AG09319 (cell line): ENCODE measurements at regions not wholly inside any gene's neighbourhood (a gene's known extent, or its start where the extent isn't known, plus 50 kb on each side); places are given as distances from the start of the nearest gene placed in this dataset.

Experiments used
- DNase-seq: peaks from one replicate; pipeline ENCODE4 v3.0.0-alpha.2; 2010; ENCODE audit warnings: low read depth; ENCODE audit errors: extremely low read depth
- TF ChIP-seq, protein P1 (sequence below): IDR thresholded peaks from 2 replicates; pipeline ENCODE4 v1.5.1; 2011; ENCODE audit warnings: low read depth, mild to moderate bottlenecking, inconsistent platforms, low read length, moderate library complexity

- DNase-seq, result no peak
- TF ChIP-seq, protein P1, sequence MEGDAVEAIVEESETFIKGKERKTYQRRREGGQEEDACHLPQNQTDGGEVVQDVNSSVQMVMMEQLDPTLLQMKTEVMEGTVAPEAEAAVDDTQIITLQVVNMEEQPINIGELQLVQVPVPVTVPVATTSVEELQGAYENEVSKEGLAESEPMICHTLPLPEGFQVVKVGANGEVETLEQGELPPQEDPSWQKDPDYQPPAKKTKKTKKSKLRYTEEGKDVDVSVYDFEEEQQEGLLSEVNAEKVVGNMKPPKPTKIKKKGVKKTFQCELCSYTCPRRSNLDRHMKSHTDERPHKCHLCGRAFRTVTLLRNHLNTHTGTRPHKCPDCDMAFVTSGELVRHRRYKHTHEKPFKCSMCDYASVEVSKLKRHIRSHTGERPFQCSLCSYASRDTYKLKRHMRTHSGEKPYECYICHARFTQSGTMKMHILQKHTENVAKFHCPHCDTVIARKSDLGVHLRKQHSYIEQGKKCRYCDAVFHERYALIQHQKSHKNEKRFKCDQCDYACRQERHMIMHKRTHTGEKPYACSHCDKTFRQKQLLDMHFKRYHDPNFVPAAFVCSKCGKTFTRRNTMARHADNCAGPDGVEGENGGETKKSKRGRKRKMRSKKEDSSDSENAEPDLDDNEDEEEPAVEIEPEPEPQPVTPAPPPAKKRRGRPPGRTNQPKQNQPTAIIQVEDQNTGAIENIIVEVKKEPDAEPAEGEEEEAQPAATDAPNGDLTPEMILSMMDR, result no peak
Measured at GRCh38 chr12:90045559-90045958, 336.9 kb upstream of the ATP2B1 start.

DNA sequence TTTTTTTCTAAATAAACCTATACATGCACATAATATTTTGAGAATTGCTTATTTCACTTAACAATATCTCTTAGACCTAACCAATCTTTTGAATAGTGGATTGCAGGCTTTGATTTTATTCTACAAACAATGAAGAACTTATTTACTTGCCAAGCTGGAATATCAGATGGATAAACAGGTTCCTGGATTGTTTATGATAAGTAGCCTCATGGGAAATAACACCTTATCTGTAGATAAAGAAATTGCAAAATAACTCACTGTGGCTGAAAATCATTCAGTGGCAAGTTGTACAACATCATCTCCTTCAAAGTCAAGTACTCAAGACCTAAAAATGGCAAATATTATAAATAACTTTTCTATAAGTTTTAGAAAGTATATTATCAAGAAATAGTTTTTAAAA, 335.4 kb upstream of the ATP2B1 start:
- TF ChIP-seq, protein P1, result no peak
- DNase-seq, result no peak

DNA sequence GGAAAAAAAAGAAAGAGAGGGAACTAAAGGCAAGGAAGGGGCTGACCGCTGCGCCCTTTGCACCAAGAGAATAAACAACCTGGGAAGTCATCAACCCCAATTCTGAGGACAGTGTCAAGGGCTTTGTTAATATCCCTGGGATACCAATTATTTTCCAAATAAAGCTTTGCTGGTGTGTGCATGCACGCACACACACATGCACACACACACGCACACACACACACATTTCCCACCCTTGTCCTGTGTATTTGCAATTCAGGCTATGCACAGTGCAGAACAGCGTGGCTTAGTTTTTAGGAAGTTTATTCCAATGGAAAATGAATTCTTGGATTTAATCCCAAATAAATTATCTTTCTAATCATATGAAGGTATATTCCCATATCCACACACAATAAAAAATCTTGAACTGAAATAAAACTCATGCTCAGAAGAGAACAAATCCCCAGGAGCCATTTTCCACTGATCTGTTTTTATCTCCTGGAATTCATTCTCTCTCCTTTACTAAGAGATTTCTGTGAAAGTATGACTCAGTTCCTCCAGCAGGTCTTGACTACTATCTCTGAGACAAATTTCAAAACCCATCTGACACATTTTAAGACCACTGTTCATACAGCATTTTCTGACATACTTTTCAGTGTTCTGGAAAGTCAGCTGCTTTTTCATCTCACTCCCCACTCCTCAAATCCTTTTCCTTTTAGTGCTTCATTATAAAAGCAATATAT, 334.4 kb upstream of the ATP2B1 start:
- DNase-seq, result no peak

DNA sequence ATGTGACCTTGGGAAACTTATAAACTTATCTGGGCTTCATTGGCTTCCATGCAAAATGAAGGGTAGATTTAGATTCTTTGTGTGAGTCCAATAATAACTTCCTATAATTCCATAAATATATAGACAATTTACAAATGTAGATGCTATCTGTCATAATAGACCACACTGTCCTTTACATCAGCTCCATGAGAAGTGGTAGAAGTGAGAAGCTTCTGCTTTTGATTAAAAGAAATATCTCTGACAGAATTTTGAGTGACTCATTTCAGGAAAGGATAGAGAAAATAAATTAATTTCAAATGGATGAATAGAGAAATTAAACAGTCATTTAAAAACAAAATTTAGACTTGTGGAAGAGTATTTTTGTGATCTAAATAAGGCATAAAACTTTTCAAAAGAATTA, 329.7 kb upstream of the ATP2B1 start:
- TF ChIP-seq, protein P1, result no peak
- no peak for DNase-seq

More for the DNA sequence above, 334.4 kb upstream of the ATP2B1 start:
- TF ChIP-seq, protein P1, result no peak

GRCh38 chr12:90037740-90038139, 329.1 kb upstream of the ATP2B1 start:
- DNase-seq, result no peak
- TF ChIP-seq, protein P1, result no peak

GRCh38 chr12:90036637-90037036, 328.0 kb upstream of the ATP2B1 start:
- TF ChIP-seq, protein P1, result no peak
- no peak for DNase-seq

GRCh38 chr12:90030726-90031125, 322.1 kb upstream of the ATP2B1 start:
- TF ChIP-seq, protein P1, result no peak
- no peak for DNase-seq
